WTC11 (cell line): ENCODE measurements at regions not wholly inside any gene's neighbourhood (a gene's known extent, or its start where the extent isn't known, plus 50 kb on each side); places are given as distances from the start of the nearest gene placed in this dataset.

Source experiments
- ATAC-seq: fragments of 200-7000 bp; cut with Tn5 transposase; 2 replicates; pipeline ENCODE4 v1.10.0; 2021; ENCODE audit warnings: mild to moderate bottlenecking, moderate library complexity
- CTCF ChIA-PET: fragments of 300-600 bp; sonication (Branson Sonifier 250); formaldehyde crosslinking; loops from one replicate; lab custom pipeline; 2021; ENCODE audit warnings: antibody characterized with exemption; lab: Charles Lee
- POLR2A ChIA-PET: fragments of 350-600 bp; sonication (Branson Sonifier 250); formaldehyde crosslinking; loops from one replicate; lab custom pipeline; 2021; ENCODE audit warnings: antibody characterized with exemption; lab: Charles Lee
- DNase-seq: peaks from one replicate; pipeline ENCODE4 v3.0.0; 2021; ENCODE audit warnings: low spot score
- H3K27ac Mint-ChIP-seq: 2 replicates; pipeline ENCODE4 v1.8.0; 2021; ENCODE audit warnings: mixed read lengths
- H3K27me3 Mint-ChIP-seq: 2 replicates; pipeline ENCODE4 v1.8.0; 2021; ENCODE audit warnings: low read depth, mild to moderate bottlenecking, moderate library complexity, mixed read lengths
- H3K36me3 Mint-ChIP-seq: 2 replicates; pipeline ENCODE4 v1.8.0; 2021; ENCODE audit warnings: mixed read lengths
- H3K4me1 Mint-ChIP-seq: 2 replicates; pipeline ENCODE4 v1.8.0; 2022; ENCODE audit warnings: mixed read lengths
- H3K4me3 Mint-ChIP-seq: 2 replicates; pipeline ENCODE4 v1.8.0; 2021; ENCODE audit warnings: mild to moderate bottlenecking, moderate library complexity, mixed read lengths
- H3K9me3 Mint-ChIP-seq: 2 replicates; pipeline ENCODE4 v1.8.0; 2021; ENCODE audit warnings: mixed read lengths
- CBFB ChIP-seq: sonication (generic); formaldehyde crosslinking; IDR thresholded peaks from 2 replicates; pipeline ENCODE4 v1.8.1; 2022; ENCODE audit warnings: mild to moderate bottlenecking, low read depth, missing genetic modification reagents
- CREB1 ChIP-seq: sonication (generic); formaldehyde crosslinking; IDR thresholded peaks from 2 replicates; pipeline ENCODE4 v1.8.0; 2023; ENCODE audit warnings: mild to moderate bottlenecking, missing genetic modification reagents
- EMX1 ChIP-seq: fragments of 250-450 bp; sonication (Bioruptor Pico); IDR thresholded peaks from 2 replicates; pipeline ENCODE4 v1.8.0; 2021; ENCODE audit warnings: mild to moderate bottlenecking
- FOXJ3 ChIP-seq: sonication (generic); formaldehyde crosslinking; IDR thresholded peaks from 2 replicates; pipeline ENCODE4 v1.9.0; 2021; ENCODE audit warnings: missing genetic modification reagents, mild to moderate bottlenecking, borderline replicate concordance
- FOXP1 ChIP-seq: sonication (generic); formaldehyde crosslinking; IDR thresholded peaks from 2 replicates; pipeline ENCODE4 v1.8.0; 2022; ENCODE audit warnings: missing genetic modification reagents, mild to moderate bottlenecking, moderate library complexity, borderline replicate concordance
- HMGA2 ChIP-seq: fragments of 250-450 bp; sonication (Bioruptor Pico); IDR thresholded peaks from 2 replicates; pipeline ENCODE4 v1.4.0; 2021; ENCODE audit warnings: mild to moderate bottlenecking, moderate library complexity
- JUN ChIP-seq: sonication (generic); formaldehyde crosslinking; IDR thresholded peaks from 2 replicates; pipeline ENCODE4 v1.8.0; 2023; ENCODE audit warnings: mild to moderate bottlenecking, missing genetic modification reagents
- SOX15 ChIP-seq: fragments of 250-450 bp; sonication (Bioruptor Pico); IDR thresholded peaks from 2 replicates; pipeline ENCODE4 v1.9.0; 2021; ENCODE audit warnings: mild to moderate bottlenecking
- TEAD4 ChIP-seq: sonication (generic); formaldehyde crosslinking; IDR thresholded peaks from 2 replicates; pipeline ENCODE4 v1.8.0; 2022; ENCODE audit warnings: mild to moderate bottlenecking, missing genetic modification reagents
- ZNF232 ChIP-seq: sonication (generic); formaldehyde crosslinking; IDR thresholded peaks from 2 replicates; pipeline ENCODE4 v1.8.0; 2022; ENCODE audit warnings: mild to moderate bottlenecking, missing genetic modification reagents
- ZNF317 ChIP-seq: sonication (generic); formaldehyde crosslinking; IDR thresholded peaks from 2 replicates; pipeline ENCODE4 v1.8.1; 2023; ENCODE audit warnings: low read depth, mild to moderate bottlenecking, moderate library complexity, missing genetic modification reagents, borderline replicate concordance
- ZNF396 ChIP-seq: fragments of 250-450 bp; sonication (Bioruptor Pico); IDR thresholded peaks from 2 replicates; pipeline ENCODE4 v1.8.0; 2021; ENCODE audit warnings: mild to moderate bottlenecking, moderate library complexity, borderline replicate concordance
- TF ChIP-seq, protein P1 (sequence below): fragments of 250-450 bp; sonication (Bioruptor Pico); conservative IDR thresholded peaks from 2 replicates; pipeline ENCODE4 v1.9.0; 2021; ENCODE audit warnings: mild to moderate bottlenecking
- TF ChIP-seq, protein P2 (sequence below): sonication (generic); formaldehyde crosslinking; IDR thresholded peaks from 2 replicates; pipeline ENCODE4 v1.8.0; 2023; ENCODE audit warnings: missing genetic modification reagents, mild to moderate bottlenecking, borderline replicate concordance
- TF ChIP-seq, protein P3 (sequence below): sonication (generic); formaldehyde crosslinking; IDR thresholded peaks from 2 replicates; pipeline ENCODE4 v1.8.0; 2022; ENCODE audit warnings: mild to moderate bottlenecking, missing genetic modification reagents
- TF ChIP-seq, protein P4 (sequence below): sonication (generic); formaldehyde crosslinking; IDR thresholded peaks from 2 replicates; pipeline ENCODE4 v1.8.1; 2023; ENCODE audit warnings: mild to moderate bottlenecking, moderate library complexity, missing genetic modification reagents
- TF ChIP-seq, protein P5 (sequence below): sonication (generic); formaldehyde crosslinking; IDR thresholded peaks from 2 replicates; pipeline ENCODE4 v1.8.1; 2022; ENCODE audit warnings: low read depth, missing genetic modification reagents, borderline replicate concordance
- TF ChIP-seq, protein P6 (sequence below): fragments of 250-450 bp; sonication (Bioruptor Pico); IDR thresholded peaks from 2 replicates; pipeline ENCODE4 v1.8.0; 2021; ENCODE audit warnings: mild to moderate bottlenecking

DNA sequence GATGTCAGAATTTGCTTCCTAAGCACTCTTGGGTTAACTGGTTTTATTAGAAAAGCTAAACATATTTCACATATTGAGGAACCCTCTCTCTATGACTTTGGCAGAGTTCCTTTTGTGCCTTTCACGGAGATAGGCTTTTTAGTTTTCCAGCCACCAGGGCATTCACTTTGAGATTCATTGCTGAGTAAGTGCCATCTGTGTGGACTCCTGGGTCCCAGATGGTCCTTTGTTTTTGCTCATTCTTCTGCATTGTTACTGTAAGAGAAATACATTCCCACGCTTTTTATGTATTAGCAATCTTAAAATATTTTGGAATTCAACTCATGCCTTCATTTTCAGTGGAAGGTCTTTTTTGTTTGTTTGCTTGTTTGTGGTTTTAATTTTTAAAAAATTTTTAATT is 76.3 kb upstream of the PHACTR2 start:
- H3K27ac Mint-ChIP-seq = no peak overlapping the region

More for the DNA sequence above, 76.3 kb upstream of the PHACTR2 start:
- ChIA-PET POLR2A (no interaction called here), CTCF (interaction anchor here (0.7 kb wide), 1 partner anchor 341 kb away, joined by 3 read pairs; no protein-coding TSS in a partner anchor)
- H3K27me3 Mint-ChIP-seq = no peaks in the 10 kb centered on the region
- H3K9me3 Mint-ChIP-seq = no peaks in the 10 kb centered on the region
- no peak for TF ChIP-seq FOXP1 (CRISPR knock-in tag)
- TF ChIP-seq JUN (CRISPR knock-in tag) = no peak
- no peak for TF ChIP-seq ZNF317 (CRISPR knock-in tag)
- TF ChIP-seq, protein P1, sequence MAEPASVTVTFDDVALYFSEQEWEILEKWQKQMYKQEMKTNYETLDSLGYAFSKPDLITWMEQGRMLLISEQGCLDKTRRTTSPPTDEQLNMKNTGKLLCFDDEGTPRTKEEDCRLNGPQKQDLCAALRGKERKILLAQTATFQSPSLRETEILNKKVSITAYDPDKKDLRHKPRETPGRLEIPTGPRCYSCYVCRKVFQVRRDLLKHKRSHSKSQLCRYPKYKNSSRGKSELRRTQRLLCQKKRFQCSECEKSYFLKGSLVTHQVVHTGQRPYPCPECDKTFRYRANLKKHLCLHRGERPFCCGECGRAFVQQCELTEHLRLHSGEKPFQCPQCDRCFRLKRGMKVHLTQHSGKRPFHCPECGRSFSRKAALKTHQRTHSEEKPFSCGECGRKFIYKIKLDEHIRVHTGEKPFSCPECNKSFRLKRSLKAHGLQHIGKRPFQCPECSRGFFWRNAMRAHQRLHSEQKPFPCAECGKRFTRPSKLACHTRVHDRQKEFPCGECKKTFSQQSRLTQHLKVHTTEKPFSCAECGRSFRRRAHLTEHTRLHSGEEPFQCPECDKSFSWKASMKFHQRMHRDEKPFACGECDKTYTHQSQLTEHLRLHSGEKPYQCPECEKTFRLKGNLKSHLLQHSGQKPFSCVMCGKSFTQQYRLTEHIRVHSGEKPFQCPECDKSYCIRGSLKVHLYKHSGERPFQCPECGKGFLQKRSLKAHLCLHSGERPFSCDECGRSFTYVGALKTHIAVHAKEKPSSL (CRISPR knock-in tag) = no peak
- TF ChIP-seq, protein P2, sequence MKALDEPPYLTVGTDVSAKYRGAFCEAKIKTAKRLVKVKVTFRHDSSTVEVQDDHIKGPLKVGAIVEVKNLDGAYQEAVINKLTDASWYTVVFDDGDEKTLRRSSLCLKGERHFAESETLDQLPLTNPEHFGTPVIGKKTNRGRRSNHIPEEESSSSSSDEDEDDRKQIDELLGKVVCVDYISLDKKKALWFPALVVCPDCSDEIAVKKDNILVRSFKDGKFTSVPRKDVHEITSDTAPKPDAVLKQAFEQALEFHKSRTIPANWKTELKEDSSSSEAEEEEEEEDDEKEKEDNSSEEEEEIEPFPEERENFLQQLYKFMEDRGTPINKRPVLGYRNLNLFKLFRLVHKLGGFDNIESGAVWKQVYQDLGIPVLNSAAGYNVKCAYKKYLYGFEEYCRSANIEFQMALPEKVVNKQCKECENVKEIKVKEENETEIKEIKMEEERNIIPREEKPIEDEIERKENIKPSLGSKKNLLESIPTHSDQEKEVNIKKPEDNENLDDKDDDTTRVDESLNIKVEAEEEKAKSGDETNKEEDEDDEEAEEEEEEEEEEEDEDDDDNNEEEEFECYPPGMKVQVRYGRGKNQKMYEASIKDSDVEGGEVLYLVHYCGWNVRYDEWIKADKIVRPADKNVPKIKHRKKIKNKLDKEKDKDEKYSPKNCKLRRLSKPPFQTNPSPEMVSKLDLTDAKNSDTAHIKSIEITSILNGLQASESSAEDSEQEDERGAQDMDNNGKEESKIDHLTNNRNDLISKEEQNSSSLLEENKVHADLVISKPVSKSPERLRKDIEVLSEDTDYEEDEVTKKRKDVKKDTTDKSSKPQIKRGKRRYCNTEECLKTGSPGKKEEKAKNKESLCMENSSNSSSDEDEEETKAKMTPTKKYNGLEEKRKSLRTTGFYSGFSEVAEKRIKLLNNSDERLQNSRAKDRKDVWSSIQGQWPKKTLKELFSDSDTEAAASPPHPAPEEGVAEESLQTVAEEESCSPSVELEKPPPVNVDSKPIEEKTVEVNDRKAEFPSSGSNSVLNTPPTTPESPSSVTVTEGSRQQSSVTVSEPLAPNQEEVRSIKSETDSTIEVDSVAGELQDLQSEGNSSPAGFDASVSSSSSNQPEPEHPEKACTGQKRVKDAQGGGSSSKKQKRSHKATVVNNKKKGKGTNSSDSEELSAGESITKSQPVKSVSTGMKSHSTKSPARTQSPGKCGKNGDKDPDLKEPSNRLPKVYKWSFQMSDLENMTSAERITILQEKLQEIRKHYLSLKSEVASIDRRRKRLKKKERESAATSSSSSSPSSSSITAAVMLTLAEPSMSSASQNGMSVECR (CRISPR knock-in tag) = no peak
- TF ChIP-seq, protein P3, sequence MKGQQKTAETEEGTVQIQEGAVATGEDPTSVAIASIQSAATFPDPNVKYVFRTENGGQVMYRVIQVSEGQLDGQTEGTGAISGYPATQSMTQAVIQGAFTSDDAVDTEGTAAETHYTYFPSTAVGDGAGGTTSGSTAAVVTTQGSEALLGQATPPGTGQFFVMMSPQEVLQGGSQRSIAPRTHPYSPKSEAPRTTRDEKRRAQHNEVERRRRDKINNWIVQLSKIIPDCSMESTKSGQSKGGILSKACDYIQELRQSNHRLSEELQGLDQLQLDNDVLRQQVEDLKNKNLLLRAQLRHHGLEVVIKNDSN (CRISPR knock-in tag) = no peak
- no peak for TF ChIP-seq EMX1
- TF ChIP-seq, protein P4, sequence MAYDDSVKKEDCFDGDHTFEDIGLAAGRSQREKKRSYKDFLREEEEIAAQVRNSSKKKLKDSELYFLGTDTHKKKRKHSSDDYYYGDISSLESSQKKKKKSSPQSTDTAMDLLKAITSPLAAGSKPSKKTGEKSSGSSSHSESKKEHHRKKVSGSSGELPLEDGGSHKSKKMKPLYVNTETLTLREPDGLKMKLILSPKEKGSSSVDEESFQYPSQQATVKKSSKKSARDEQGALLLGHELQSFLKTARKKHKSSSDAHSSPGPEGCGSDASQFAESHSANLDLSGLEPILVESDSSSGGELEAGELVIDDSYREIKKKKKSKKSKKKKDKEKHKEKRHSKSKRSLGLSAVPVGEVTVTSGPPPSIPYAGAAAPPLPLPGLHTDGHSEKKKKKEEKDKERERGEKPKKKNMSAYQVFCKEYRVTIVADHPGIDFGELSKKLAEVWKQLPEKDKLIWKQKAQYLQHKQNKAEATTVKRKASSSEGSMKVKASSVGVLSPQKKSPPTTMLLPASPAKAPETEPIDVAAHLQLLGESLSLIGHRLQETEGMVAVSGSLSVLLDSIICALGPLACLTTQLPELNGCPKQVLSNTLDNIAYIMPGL = no peak
- no peak for TF ChIP-seq TEAD4
- TF ChIP-seq ZNF232 = no peak
- TF ChIP-seq FOXJ3 (CRISPR knock-in tag) = no peak
- TF ChIP-seq CREB1 (CRISPR knock-in tag) = no peak
- no peak for TF ChIP-seq ZNF396
- TF ChIP-seq, protein P5, sequence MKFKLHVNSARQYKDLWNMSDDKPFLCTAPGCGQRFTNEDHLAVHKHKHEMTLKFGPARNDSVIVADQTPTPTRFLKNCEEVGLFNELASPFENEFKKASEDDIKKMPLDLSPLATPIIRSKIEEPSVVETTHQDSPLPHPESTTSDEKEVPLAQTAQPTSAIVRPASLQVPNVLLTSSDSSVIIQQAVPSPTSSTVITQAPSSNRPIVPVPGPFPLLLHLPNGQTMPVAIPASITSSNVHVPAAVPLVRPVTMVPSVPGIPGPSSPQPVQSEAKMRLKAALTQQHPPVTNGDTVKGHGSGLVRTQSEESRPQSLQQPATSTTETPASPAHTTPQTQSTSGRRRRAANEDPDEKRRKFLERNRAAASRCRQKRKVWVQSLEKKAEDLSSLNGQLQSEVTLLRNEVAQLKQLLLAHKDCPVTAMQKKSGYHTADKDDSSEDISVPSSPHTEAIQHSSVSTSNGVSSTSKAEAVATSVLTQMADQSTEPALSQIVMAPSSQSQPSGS = no peak
- TF ChIP-seq SOX15 = no peak
- TF ChIP-seq, protein P6, sequence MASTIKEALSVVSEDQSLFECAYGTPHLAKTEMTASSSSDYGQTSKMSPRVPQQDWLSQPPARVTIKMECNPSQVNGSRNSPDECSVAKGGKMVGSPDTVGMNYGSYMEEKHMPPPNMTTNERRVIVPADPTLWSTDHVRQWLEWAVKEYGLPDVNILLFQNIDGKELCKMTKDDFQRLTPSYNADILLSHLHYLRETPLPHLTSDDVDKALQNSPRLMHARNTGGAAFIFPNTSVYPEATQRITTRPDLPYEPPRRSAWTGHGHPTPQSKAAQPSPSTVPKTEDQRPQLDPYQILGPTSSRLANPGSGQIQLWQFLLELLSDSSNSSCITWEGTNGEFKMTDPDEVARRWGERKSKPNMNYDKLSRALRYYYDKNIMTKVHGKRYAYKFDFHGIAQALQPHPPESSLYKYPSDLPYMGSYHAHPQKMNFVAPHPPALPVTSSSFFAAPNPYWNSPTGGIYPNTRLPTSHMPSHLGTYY (CRISPR knock-in tag) = no peak
- TF ChIP-seq HMGA2 = no peak
- TF ChIP-seq CBFB (CRISPR knock-in tag) = no peak
- H3K4me3 Mint-ChIP-seq = no peak overlapping the region
- no peaks in the 10 kb centered on the region for H3K36me3 Mint-ChIP-seq
- peaks cover 10% of the 10 kb centered on the region for H3K4me1 Mint-ChIP-seq
- ATAC-seq (no peak), DNase-seq (no peak)
